ENCODE measurements at regions not wholly inside any gene's neighbourhood (a gene's known extent, or its start where the extent isn't known, plus 50 kb on each side); places are given as distances from the start of the nearest gene placed in this dataset.

GRCh38 chr2:239732666-239733010 lies 292.5 kb downstream of the NDUFA10 start:
- H3K27me3 Mint-ChIP-seq (ENCODE audit: insufficient read depth, low read depth, poor library complexity): peaks cover 4% of the 10 kb centered on the region
- H3K4me2 ChIP-seq: no peak overlapping the region
- no peak overlapping the region for H3K27ac Mint-ChIP-seq

More at GRCh38 chr2:239732666-239733010, 292.5 kb downstream of the NDUFA10 start:
- Histone ChIP-seq H3K27ac (ENCODE audit: low read depth) (no peak overlapping the region), H2AFZ (no peak overlapping the region), H3K9me2 (ENCODE audit: insufficient read depth) (no peaks in the 10 kb centered on the region), H3K4me3 (no peak overlapping the region), H3K36me3 (ENCODE audit: insufficient read depth) (no peaks in the 10 kb centered on the region), H3K27me3 (ENCODE audit: insufficient read depth) (no peaks in the 10 kb centered on the region), H3K79me2 (replicated peaks; ENCODE audit: insufficient read depth) (no peaks in the 10 kb centered on the region), H4K20me1 (replicated peaks; ENCODE audit: insufficient read depth) (no peaks in the 10 kb centered on the region), H3K4me1 (ENCODE audit: insufficient read depth) (no peaks in the 10 kb centered on the region; the same call in 1 of the 2 replicates), H3F3A (replicated peaks; ENCODE audit: low read depth) (no peaks in the 10 kb centered on the region)
- no peak for DNase-seq (ENCODE audit: low spot score)
- Mint-ChIP-seq H3K36me3 (ENCODE audit: low read depth) (no peaks in the 10 kb centered on the region), H3K9me3 (no peaks in the 10 kb centered on the region; the same call in 2 of the 3 replicates), H3K4me3 (no peak overlapping the region), H3K4me1 (peaks cover 4% of the 10 kb centered on the region; the same call in 1 of the 3 replicates)
- no peak for TF ChIP-seq EZH2 (IDR thresholded peaks at IDR 0.05; ENCODE audit: low read depth, unreplicated experiment)
- no peak for TF ChIP-seq POLR2AphosphoS5 (IDR thresholded peaks at IDR 0.05; ENCODE audit: low read depth)
- no peak for TF ChIP-seq JUNB (IDR thresholded peaks at IDR 0.05; ENCODE audit: unreplicated experiment)
- TF ChIP-seq, protein P1, sequence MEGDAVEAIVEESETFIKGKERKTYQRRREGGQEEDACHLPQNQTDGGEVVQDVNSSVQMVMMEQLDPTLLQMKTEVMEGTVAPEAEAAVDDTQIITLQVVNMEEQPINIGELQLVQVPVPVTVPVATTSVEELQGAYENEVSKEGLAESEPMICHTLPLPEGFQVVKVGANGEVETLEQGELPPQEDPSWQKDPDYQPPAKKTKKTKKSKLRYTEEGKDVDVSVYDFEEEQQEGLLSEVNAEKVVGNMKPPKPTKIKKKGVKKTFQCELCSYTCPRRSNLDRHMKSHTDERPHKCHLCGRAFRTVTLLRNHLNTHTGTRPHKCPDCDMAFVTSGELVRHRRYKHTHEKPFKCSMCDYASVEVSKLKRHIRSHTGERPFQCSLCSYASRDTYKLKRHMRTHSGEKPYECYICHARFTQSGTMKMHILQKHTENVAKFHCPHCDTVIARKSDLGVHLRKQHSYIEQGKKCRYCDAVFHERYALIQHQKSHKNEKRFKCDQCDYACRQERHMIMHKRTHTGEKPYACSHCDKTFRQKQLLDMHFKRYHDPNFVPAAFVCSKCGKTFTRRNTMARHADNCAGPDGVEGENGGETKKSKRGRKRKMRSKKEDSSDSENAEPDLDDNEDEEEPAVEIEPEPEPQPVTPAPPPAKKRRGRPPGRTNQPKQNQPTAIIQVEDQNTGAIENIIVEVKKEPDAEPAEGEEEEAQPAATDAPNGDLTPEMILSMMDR (conservative IDR thresholded peaks at IDR 0.05; ENCODE audit: low read depth in 2 of 2): no peak
- no peak for TF ChIP-seq ETS1 (IDR thresholded peaks at IDR 0.05)
- TF ChIP-seq STAT1 (IDR thresholded peaks at IDR 0.05; ENCODE audit: unreplicated experiment): no peak
- no peak for TF ChIP-seq NANOG (IDR thresholded peaks at IDR 0.05; ENCODE audit: borderline replicate concordance)
- TF ChIP-seq ZNF331 (CRISPR knock-in tag; IDR thresholded peaks at IDR 0.05; ENCODE audit: low read depth): no peak
- TF ChIP-seq ZNF114 (CRISPR knock-in tag; IDR thresholded peaks at IDR 0.05): no peak
- no peak for TF ChIP-seq REST (IDR thresholded peaks at IDR 0.05; ENCODE audit: unreplicated experiment)
- TF ChIP-seq EZH2phosphoT487 (IDR thresholded peaks at IDR 0.05; ENCODE audit: unreplicated experiment): no peak
- TF ChIP-seq CREB1 (CRISPR knock-in tag; IDR thresholded peaks at IDR 0.05; ENCODE audit: low read depth): no peak
- no peak for TF ChIP-seq ZNF462 (CRISPR knock-in tag; IDR thresholded peaks at IDR 0.05)
- no peak for ATAC-seq
